Motor neuron (in vitro differentiated cells): ENCODE measurements at regions not wholly inside any gene's neighbourhood (a gene's known extent, or its start where the extent isn't known, plus 50 kb on each side); places are given as distances from the start of the nearest gene placed in this dataset.
"Not testable (repeated sequence)": the region's sequence is repeated elsewhere in the genome, so short reads cannot be mapped to it uniquely, and the experiment has no call there.

ENCODE experiments used
- ATAC-seq, 8 experiments: fragments of 200-7000 bp; cut with Tn5 transposase; replicated peaks in 6 of 8; 2 replicates each; pipeline ENCODE4 v1.8.0; 2021; ENCODE audit warnings: mild to moderate bottlenecking in 8 of 8, moderate library complexity in 8 of 8
- H3K27ac ChIP-seq, 2 donors: fragments of 250-450 bp; sonication (Bioruptor Pico); 2 replicates each; pipeline ENCODE4 v1.9.0; 2021; ENCODE audit warnings: antibody characterized with exemption in 2 of 2, mild to moderate bottlenecking in 2 of 2, moderate library complexity in 1 of 2
- H3K4me1 ChIP-seq, 2 donors: fragments of 250-450 bp; sonication (Bioruptor Pico); replicated peaks in 1 of 2; 2 replicates each; pipeline ENCODE4 v1.6.1; 2021; ENCODE audit warnings: antibody characterized with exemption in 2 of 2, mild to moderate bottlenecking in 2 of 2, moderate library complexity in 1 of 2
- H3K4me3 ChIP-seq, 5 donors: fragments of 250-450 bp; sonication (Bioruptor Pico); 2 replicates each; pipeline ENCODE4 v1.9.0; 2021; ENCODE audit warnings: antibody characterized with exemption in 5 of 5, mild to moderate bottlenecking in 5 of 5, moderate library complexity in 4 of 5
- WGBS, 10 experiments: fragments of 450-650 bp; shearing (Covaris generic); methylation state at CpG; one replicate each; pipeline ENCODE4 v1.0.0; 2022; 5-methylcytosine and 5-hydroxymethylcytosine counted together
- in situ Hi-C, 9 experiments: fragments of 400-800 bp; cut with MboI; loops; one replicate each; pipeline ENCODE4 v1.15.0; 2021; ENCODE audit warnings: low sequenced_read_pairs in 9 of 9, low pct_unique_long_range_greater_than_20kb in 2 of 9; ENCODE audit not compliant: unreplicated experiment in 9 of 9

DNA sequence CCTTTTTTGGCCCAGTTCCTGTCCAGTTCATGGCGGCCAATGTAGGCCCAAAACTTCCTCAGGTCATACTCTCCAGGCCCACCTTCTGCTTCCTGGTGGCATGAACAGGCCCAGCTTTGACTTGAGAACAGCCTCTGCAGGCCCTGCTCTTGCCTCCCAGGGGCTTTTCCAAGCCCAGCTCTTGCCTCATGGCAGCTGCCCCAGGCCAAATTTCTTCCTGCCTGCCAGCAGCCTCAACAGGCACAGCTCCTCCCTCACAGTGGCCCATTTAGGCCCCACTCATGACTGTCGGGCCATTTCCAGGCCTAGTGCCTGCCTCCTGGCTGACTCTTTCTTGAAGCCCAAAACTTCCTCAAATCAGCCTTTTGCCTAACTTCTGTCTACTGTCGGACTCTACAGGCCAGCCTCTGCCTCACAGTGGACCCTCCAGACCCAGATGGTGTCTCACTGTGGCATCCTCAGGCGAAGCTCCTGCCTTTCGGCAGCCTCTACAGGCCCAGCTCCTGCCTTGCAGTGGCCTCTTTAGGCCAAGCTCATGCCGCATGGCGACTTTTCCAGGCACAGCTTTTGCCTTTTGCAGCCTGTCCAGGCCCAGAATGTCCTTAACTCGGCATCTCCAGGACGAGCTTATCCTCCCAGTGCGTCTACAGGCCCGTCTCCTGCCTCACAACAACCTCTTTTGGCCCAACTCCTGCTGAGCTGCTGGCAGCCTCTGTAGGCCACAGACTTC is 53.7 kb upstream of the METTL14 start:
- H3K4me1 ChIP-seq, H3K27ac ChIP-seq, in situ Hi-C loops, H3K4me3 ChIP-seq, ATAC-seq: not testable (repeated sequence)
- 86 to 100% (median 100%) methylated on average over 1 to 2 of the region's 11 CpGs; no CpG with 5 or more reads in 7 of the 10 experiments for WGBS, 10 experiments

- H3K27ac ChIP-seq, H3K4me3 ChIP-seq, in situ Hi-C loops: not testable (repeated sequence)
These were observed 51.7 kb upstream of the METTL14 start for GRCh38 chr4:118633476-118633875.

GRCh38 chr4:118634126-118634875 is 50.9 kb upstream of the METTL14 start:
- WGBS, 10 experiments, result 97% methylated on average over 5 of the region's 33 CpGs; no CpG with 5 or more reads in 9 of the 10 experiments
- H3K27ac ChIP-seq, H3K4me3 ChIP-seq, ATAC-seq, in situ Hi-C loops, H3K4me1 ChIP-seq: not testable (repeated sequence)

More at GRCh38 chr4:118633476-118633875, 51.7 kb upstream of the METTL14 start:
- no CpG with 5 or more reads among the region's 22 CpGs for WGBS, 10 experiments
- H3K4me1 ChIP-seq, ATAC-seq: not testable (repeated sequence)
